Muscle layer of duodenum (tissue), 2 donors: ENCODE measurements at regions not wholly inside any gene's neighbourhood (a gene's known extent, or its start where the extent isn't known, plus 50 kb on each side); places are given as distances from the start of the nearest gene placed in this dataset.
"Not testable (repeated sequence)": the region's sequence is repeated elsewhere in the genome, so short reads cannot be mapped to it uniquely, and the experiment has no call there.

Experiments
- H3K27ac ChIP-seq: one replicate; pipeline ENCODE4 v1.7.0; 2013; ENCODE audit warnings: mild to moderate bottlenecking, low read length
- H3K27me3 ChIP-seq: one replicate; pipeline ENCODE4 v1.7.0; 2013; ENCODE audit warnings: low read depth, mild to moderate bottlenecking, control low read depth, low read length
- H3K36me3 ChIP-seq, 2 donors: one replicate each; pipeline ENCODE4 v1.7.0; 2013; ENCODE audit warnings: low read length in 2 of 2, control low read depth in 1 of 2, mild to moderate bottlenecking in 1 of 2; ENCODE audit not compliant: insufficient read depth in 2 of 2, control insufficient read depth in 1 of 2
- H3K4me1 ChIP-seq, 2 donors: one replicate each; pipeline ENCODE4 v1.7.0; 2013; ENCODE audit warnings: low read length in 2 of 2, mild to moderate bottlenecking in 2 of 2, control low read depth in 1 of 2, moderate library complexity in 1 of 2; ENCODE audit not compliant: insufficient read depth in 2 of 2, control insufficient read depth in 1 of 2
- H3K4me3 ChIP-seq, 2 donors: one replicate each; pipeline ENCODE4 v1.7.0; 2013; ENCODE audit warnings: low read length in 2 of 2, low read depth in 1 of 2, mild to moderate bottlenecking in 1 of 2
- H3K9me3 ChIP-seq, 2 donors: one replicate each; pipeline ENCODE4 v1.7.0; 2013; ENCODE audit warnings: low read length in 2 of 2, control low read depth in 1 of 2, mild to moderate bottlenecking in 1 of 2; ENCODE audit not compliant: control insufficient read depth in 1 of 2
- donor health status: healthy.

DNA sequence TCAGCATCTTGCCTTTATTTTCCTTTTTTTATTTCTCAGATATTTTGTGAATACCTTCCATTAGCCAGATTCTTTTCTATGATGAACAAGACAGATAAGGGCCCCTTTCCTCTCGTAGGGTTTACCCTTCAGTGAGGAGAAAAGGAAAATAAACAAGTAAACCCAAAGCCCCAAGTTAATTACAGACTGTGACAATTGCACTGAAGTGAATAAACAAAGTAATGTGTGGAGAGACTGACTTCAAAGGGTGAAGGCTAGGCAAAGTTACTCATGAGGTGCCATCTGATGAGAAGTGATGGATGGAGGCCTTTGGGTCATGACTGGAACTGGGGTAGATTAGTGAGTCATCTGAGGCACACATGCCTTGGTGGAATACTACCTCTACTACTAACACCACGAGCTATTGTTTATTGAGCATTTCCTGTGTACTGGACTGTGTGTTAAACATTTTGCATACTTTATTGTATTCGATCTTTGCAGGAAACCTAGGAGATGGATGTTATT lies 143.4 kb upstream of the PRICKLE1 start:
- no peak overlapping the region for H3K4me3 ChIP-seq
- no peaks in the 10 kb centered on the region for H3K9me3 ChIP-seq
- no peaks in the 10 kb centered on the region for H3K27me3 ChIP-seq
- H3K36me3 ChIP-seq = no peaks in the 10 kb centered on the region
- H3K4me1 ChIP-seq = peaks cover 0 to 12% of the 10 kb centered on the region in 2 donors
- no peak overlapping the region for H3K27ac ChIP-seq

DNA sequence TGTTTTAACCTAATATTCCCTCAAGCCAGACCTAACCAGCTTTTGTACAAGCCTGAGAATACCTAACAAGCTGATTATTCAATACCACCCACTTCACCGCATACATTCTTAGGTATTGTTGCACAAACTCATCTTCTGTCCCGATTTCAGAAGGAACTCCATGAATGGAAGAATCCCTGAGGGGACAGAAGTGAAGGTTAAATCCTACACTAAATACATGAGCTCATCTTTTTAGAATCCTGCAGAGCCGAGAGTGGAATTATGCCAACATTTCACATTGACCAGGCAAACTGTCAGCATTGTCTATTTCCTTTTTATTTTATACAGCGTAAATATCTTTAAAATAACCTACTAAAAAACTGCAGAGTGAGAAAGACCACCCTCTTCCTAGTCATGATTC lies 140.7 kb upstream of the PRICKLE1 start:
- H3K9me3 ChIP-seq = peaks cover 0 to 6% of the 10 kb centered on the region in 2 donors
- H3K4me3 ChIP-seq = no peak overlapping the region
- no peak overlapping the region for H3K27ac ChIP-seq
- peaks cover 0 to 5% of the 10 kb centered on the region in 2 donors for H3K4me1 ChIP-seq
- H3K36me3 ChIP-seq = no peaks in the 10 kb centered on the region
- no peaks in the 10 kb centered on the region for H3K27me3 ChIP-seq

DNA sequence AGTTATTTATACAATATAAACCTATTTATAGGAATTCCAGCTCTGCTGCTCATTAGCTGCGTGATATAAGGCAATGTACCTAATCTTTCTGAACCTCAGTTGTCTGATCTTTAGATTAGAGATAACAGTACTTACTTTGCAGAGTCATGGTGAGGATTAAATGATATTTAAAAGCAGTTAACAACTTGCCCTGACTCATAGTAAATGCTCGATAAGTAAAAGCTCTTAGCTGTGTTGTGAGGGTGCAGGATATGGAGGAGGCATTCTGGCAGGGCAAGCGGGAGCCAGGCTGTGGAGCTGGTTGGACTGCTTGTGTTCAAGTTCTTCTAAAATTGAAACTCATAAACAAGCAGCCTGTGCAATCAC lies 140.0 kb upstream of the PRICKLE1 start:
- Histone ChIP-seq H3K36me3 (no peaks in the 10 kb centered on the region), H3K4me3 (no peak overlapping the region), H3K27ac (no peak overlapping the region), H3K4me1 (no peaks in the 10 kb centered on the region), H3K27me3 (no peaks in the 10 kb centered on the region), H3K9me3 (peaks cover 0 to 7% of the 10 kb centered on the region in 2 donors)

DNA sequence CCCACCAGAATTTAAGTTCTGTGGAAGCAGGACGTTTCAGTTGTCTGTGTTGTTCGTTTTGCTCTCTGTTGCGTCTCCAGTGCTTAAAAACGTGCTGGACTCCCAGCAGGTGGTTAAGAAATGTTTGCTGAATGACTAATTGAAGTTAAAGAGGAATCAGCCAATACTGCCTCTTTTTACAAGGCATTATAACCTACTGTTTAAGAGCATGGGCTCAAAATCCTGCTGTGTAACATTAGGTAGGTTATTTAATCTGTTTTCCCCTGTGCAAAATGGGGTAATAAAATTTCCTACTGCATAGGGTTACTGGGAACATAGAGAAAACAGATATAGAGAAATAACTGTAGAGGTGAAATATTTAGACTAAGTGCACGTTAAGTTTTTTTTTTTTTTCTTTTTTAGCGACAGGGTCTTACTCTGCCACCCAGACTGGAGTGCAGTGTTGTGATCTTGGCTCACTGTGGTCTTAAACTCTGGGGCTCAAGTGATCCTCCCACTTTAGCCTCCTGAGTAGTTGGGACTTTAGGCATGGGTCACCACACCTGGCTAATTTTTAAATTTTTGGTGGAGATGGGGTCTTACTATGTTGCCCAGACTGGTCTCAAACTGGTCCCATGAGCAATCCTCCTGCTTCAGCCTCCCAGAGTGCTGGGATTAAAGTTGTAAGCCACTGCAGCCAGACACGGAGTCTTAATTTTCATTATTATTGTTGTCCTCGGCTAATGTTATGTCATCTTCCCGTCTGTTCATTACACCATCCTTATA lies 139.4 kb upstream of the PRICKLE1 start:
- Histone ChIP-seq H3K27me3 (no peaks in the 10 kb centered on the region), H3K4me3 (no peak overlapping the region), H3K4me1 (no peaks in the 10 kb centered on the region), H3K9me3 (peaks cover 0 to 7% of the 10 kb centered on the region in 2 donors), H3K27ac (no peak overlapping the region), H3K36me3 (no peaks in the 10 kb centered on the region)

DNA sequence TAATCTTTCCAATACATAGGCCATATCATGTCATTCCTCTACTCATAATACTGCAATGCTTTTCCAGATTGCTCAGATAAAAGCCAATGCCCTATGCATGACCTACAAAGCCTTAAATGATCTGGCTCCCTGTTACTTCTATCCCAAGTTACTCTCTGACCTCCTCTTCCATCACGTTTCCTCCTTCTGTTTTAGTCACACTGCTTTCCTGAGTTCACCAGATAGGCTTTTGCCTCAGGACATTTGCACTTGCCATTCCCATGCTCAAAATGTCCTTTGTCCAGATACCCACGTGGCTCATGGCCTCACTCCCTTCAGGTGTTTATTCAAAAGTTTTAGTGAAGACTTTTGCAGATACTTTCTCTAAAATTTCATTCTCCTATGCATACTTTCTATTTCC lies 138.7 kb upstream of the PRICKLE1 start:
- Histone ChIP-seq H3K27ac (no peak overlapping the region), H3K27me3 (no peaks in the 10 kb centered on the region), H3K36me3 (no peaks in the 10 kb centered on the region), H3K4me1 (no peaks in the 10 kb centered on the region), H3K9me3 (peaks cover 0 to 7% of the 10 kb centered on the region in 2 donors), H3K4me3 (no peak overlapping the region)

DNA sequence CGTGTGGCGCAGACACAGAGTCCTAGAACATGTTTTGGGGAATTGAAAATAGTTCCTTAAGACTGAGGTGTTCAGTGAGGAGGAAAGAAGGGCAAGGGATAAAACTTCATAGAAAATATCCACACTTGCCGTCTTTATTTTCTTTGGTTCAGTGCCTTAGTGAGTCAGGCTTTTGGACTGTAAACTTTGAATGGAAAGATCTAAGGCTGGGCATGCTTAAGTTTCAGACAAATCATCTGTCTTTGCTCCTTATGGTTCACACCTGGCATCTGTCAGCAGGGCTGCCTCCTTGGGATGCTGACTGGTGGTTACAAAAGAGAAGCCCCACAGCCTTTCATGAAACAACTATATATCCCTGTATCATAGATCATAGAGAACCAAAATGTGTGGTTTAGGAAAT lies 136.3 kb upstream of the PRICKLE1 start:
- no peak overlapping the region for H3K27ac ChIP-seq
- H3K4me3 ChIP-seq = no peak overlapping the region
- H3K9me3 ChIP-seq = peaks cover 0 to 7% of the 10 kb centered on the region in 2 donors
- H3K27me3 ChIP-seq = no peaks in the 10 kb centered on the region
- no peaks in the 10 kb centered on the region for H3K4me1 ChIP-seq
- H3K36me3 ChIP-seq = no peaks in the 10 kb centered on the region

DNA sequence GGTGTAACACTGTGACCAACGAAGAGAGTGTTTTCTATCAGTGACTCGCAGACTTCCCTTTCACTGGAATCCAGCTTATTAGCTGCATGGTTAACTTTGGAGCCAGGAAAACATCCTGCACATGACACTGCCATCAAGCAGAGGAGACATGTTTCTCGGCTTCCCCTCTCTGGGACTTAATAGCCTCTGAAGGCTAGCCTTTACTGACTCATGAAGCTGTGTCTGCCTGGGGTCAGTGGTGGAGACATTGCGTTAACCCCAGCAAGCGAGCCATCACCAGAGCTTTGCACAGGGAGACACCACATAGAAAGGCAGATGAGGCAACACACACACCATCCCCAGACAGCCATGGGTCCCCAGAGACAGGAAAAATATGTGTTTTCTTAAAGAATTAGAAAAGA lies 126.9 kb upstream of the PRICKLE1 start:
- Histone ChIP-seq H3K4me3 (no peak overlapping the region), H3K4me1 (no peaks in the 10 kb centered on the region), H3K27ac (no peak overlapping the region), H3K9me3 (peaks cover 0 to 4% of the 10 kb centered on the region in 2 donors), H3K36me3 (no peaks in the 10 kb centered on the region), H3K27me3 (no peaks in the 10 kb centered on the region)

DNA sequence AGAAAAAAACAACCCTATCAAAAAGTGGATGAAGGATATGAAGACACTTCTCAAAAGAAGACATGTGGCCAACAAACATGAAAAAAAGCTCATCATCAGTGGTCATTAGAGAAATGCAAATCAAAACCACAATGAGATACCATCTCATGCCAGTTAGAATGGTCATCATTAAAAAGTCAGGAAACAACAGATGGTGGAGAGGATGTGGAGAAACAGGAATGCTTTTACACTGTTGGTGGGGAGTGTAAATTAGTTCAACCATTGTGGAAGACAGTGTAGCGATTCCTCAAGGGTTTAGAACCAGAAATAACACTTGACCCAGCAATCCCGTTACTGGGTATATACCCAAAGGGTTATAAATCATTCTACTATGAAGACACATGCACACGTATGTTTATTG lies 124.0 kb upstream of the PRICKLE1 start:
- H3K9me3 ChIP-seq, H3K36me3 ChIP-seq, H3K4me3 ChIP-seq, H3K4me1 ChIP-seq, H3K27ac ChIP-seq, H3K27me3 ChIP-seq: not testable (repeated sequence)

DNA sequence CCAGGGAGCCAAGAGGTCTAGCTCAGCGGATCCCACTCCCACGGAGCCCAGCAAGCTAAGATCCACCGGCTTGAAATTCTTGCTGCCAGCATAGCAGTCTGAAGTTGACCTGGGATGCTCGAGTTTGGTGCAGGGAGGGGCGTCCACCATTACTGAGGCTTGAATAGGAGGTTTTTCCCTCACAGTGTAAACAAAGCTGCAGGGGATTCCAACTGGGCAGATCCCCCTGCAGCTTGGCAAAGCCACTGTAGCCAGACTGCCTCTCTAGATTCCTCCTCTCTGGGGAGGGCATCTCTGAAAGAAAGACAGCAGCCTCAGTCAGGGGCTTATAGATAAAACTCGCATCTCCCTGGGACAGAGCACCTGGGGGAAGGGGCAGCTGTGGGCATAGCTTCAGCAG lies 118.8 kb upstream of the PRICKLE1 start:
- H3K9me3 ChIP-seq, H3K4me1 ChIP-seq, H3K4me3 ChIP-seq, H3K27ac ChIP-seq, H3K36me3 ChIP-seq, H3K27me3 ChIP-seq: not testable (repeated sequence)

DNA sequence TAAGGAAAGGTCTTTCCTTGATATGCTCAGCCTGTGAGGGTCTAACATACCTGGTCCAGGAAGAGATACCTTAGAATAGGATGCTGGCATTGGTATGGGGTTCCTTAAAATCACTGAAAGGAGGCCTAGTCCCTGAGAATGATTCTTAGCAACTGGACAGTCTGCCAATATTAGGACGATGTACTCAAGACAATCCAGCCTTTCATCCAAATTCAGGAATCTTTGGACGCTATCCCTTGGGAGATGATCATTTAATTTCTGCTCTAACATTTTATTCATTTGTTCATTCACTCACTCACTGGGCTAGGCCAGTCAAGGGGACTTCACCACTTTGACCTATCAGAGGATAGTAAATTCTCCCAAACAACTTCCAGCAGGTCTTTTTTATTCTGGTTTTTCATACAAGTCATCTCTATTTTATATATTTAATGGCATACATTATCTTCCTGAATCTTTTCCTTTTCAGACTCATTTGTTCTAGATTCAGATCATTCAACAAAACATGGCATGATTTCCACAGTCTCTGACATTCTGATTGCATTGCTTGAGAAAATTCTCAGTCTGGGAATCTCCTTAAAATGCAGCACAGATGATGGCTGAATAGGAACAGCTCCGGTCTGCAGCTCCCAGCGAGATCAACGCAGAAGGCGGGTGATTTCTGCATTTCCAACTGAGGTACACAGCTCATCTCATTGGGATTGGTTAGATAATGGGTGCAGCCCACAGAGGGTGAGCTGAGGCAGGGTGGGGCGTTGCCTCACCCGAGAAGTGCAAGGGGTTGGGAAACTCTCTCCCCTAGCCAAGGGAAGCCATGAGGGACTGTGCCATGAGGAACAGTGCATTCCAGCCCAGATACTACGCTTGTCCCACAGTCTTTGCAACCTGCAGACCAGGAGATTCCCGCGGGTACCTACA lies 118.0 kb upstream of the PRICKLE1 start:
- no peaks in the 10 kb centered on the region for H3K9me3 ChIP-seq
- H3K27ac ChIP-seq = no peak overlapping the region
- H3K4me3 ChIP-seq = no peak overlapping the region
- no peaks in the 10 kb centered on the region for H3K27me3 ChIP-seq
- H3K4me1 ChIP-seq = peaks cover 0 to 2% of the 10 kb centered on the region in 2 donors
- H3K36me3 ChIP-seq = no peaks in the 10 kb centered on the region

DNA sequence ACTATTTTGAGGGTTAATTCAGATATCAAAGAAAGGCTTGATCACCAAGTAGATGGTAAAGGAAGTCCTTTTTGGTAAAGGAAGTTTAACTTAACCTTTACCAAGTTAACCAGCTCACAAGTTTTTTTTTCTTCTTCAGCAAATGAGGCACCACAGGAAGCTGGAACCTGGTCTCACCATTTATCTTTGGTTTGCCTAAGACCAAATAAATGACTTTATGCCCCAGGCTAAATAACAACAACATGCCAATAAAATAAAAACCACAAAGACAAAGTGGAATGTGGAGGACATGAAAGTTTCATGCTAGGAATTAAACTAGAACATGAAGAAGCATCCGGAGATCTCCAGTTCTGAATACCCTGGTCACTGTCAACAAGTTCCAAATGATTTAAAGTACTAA lies 116.8 kb upstream of the PRICKLE1 start:
- Histone ChIP-seq H3K27ac (no peak overlapping the region), H3K27me3 (no peaks in the 10 kb centered on the region), H3K9me3 (no peaks in the 10 kb centered on the region), H3K4me1 (peaks cover 0 to 2% of the 10 kb centered on the region in 2 donors), H3K4me3 (no peak overlapping the region), H3K36me3 (no peaks in the 10 kb centered on the region)
